Midbrain (tissue), 1 donor: ENCODE measurements at regions not wholly inside any gene's neighbourhood (a gene's known extent, or its start where the extent isn't known, plus 50 kb on each side); places are given as distances from the start of the nearest gene placed in this dataset.

Experiments used
- DNase-seq: peaks from one replicate; lab custom pipeline; 2025; lab: John Stamatoyannopoulos, UW

GRCh38 chr2:161020437-161020836 is 139.8 kb upstream of the TANK start:
- no peak for DNase-seq

- DNase-seq = no peak
These were observed 131.6 kb upstream of the TANK start for GRCh38 chr2:161028581-161028980.

- DNase-seq = no peak
These were observed 130.9 kb upstream of the TANK start for GRCh38 chr2:161029321-161029720.

- DNase-seq = no peak
These were observed 129.8 kb upstream of the TANK start for GRCh38 chr2:161030260-161031063.

GRCh38 chr2:161031511-161031910 is 128.7 kb upstream of the TANK start:
- DNase-seq = no peak

- DNase-seq = no peak
These were observed 127.6 kb upstream of the TANK start for GRCh38 chr2:161032635-161033034.

- no peak for DNase-seq
These were observed 127.1 kb upstream of the TANK start for GRCh38 chr2:161033059-161033660.

GRCh38 chr2:161036926-161037325 is 123.3 kb upstream of the TANK start:
- no peak for DNase-seq

GRCh38 chr2:161039071-161039470 is 121.2 kb upstream of the TANK start:
- no peak for DNase-seq

- no peak for DNase-seq
These were observed 118.9 kb upstream of the TANK start for GRCh38 chr2:161041356-161041755.

GRCh38 chr2:161042990-161043625 is 117.1 kb upstream of the TANK start:
- DNase-seq = no peak

- DNase-seq = no peak
These were observed 115.9 kb upstream of the TANK start for GRCh38 chr2:161044095-161044865.

GRCh38 chr2:161044921-161045320 is 115.3 kb upstream of the TANK start:
- no peak for DNase-seq

- no peak for DNase-seq
These were observed 114.5 kb upstream of the TANK start for GRCh38 chr2:161045726-161046125.

- no peak for DNase-seq
These were observed 113.4 kb upstream of the TANK start for GRCh38 chr2:161046876-161047275.

GRCh38 chr2:161048317-161048716 is 111.9 kb upstream of the TANK start:
- no peak for DNase-seq

- DNase-seq = no peak
These were observed 110.7 kb upstream of the TANK start for GRCh38 chr2:161049559-161049958.

- no peak for DNase-seq
These were observed 108.0 kb upstream of the TANK start for GRCh38 chr2:161052214-161052613.

GRCh38 chr2:161055289-161055688 is 104.9 kb upstream of the TANK start:
- DNase-seq = no peak

- DNase-seq = no peak
These were observed 100.8 kb upstream of the TANK start for GRCh38 chr2:161059388-161059787.

- no peak for DNase-seq
These were observed 98.4 kb upstream of the TANK start for GRCh38 chr2:161061786-161062185.

GRCh38 chr2:161063157-161063945 is 96.9 kb upstream of the TANK start:
- DNase-seq = peak; percentile 90
